NCI-H1092 treated with DMSO at 0.1 percent for 48 hours (cell line): ENCODE measurements at regions not wholly inside any gene's neighbourhood (a gene's known extent, or its start where the extent isn't known, plus 50 kb on each side); places are given as distances from the start of the nearest gene placed in this dataset.
A peak's percentile ranks its signal among the peaks of the same experiment; 100 is the strongest.

Experiments
- DNase-seq: peaks from one replicate; lab custom pipeline; 2025; lab: John Stamatoyannopoulos, UW

GRCh38 chr20:52263757-52264156 is 72.2 kb upstream of the ZFP64 start:
- DNase-seq, result no peak

GRCh38 chr20:52261792-52262191 is 70.2 kb upstream of the ZFP64 start:
- no peak for DNase-seq

- DNase-seq, result no peak
Measured at GRCh38 chr20:52259295-52259694, 67.7 kb upstream of the ZFP64 start.

- DNase-seq, result no peak
Measured at GRCh38 chr20:52256454-52256853, 64.9 kb upstream of the ZFP64 start.

GRCh38 chr20:52252664-52253063 is 61.1 kb upstream of the ZFP64 start:
- no peak for DNase-seq

GRCh38 chr20:52251827-52252226 is 60.2 kb upstream of the ZFP64 start:
- no peak for DNase-seq

GRCh38 chr20:52251136-52251700 is 59.6 kb upstream of the ZFP64 start:
- DNase-seq, result no peak

- no peak for DNase-seq
Measured at GRCh38 chr20:52247548-52247947, 56.0 kb upstream of the ZFP64 start.

GRCh38 chr20:52246366-52246765 is 54.8 kb upstream of the ZFP64 start:
- no peak for DNase-seq

- no peak for DNase-seq
Measured at GRCh38 chr20:52244702-52245101, 53.1 kb upstream of the ZFP64 start.

GRCh38 chr20:52242237-52243230 is 51.0 kb upstream of the ZFP64 start:
- peak; percentile 9 for DNase-seq
